ENCODE measurements at regions not wholly inside any gene's neighbourhood (a gene's known extent, or its start where the extent isn't known, plus 50 kb on each side); places are given as distances from the start of the nearest gene placed in this dataset.

DNA sequence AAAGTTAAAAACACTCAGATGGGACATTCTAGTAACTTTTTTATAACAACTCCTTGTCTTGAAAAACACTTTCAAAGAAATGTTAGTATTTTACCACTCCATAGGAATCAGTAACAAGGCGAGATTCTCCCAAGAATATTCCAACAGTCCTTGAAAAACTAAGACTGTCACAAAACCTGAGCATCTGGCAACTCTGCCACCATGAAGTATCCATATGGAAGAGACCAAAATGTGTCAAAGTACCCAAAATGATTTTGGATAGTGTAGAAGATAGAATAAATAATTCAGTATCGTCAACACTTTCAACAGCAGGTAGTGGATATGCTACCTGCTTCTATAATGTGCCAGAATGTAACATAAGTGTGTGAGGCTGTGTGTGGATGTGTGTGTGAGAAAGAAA lies 361.8 kb downstream of the ZEB2 start:
- TF ChIP-seq, protein P1, sequence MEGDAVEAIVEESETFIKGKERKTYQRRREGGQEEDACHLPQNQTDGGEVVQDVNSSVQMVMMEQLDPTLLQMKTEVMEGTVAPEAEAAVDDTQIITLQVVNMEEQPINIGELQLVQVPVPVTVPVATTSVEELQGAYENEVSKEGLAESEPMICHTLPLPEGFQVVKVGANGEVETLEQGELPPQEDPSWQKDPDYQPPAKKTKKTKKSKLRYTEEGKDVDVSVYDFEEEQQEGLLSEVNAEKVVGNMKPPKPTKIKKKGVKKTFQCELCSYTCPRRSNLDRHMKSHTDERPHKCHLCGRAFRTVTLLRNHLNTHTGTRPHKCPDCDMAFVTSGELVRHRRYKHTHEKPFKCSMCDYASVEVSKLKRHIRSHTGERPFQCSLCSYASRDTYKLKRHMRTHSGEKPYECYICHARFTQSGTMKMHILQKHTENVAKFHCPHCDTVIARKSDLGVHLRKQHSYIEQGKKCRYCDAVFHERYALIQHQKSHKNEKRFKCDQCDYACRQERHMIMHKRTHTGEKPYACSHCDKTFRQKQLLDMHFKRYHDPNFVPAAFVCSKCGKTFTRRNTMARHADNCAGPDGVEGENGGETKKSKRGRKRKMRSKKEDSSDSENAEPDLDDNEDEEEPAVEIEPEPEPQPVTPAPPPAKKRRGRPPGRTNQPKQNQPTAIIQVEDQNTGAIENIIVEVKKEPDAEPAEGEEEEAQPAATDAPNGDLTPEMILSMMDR (conservative IDR thresholded peaks at IDR 0.05; ENCODE audit: low read depth, low read length): no peak
- TF ChIP-seq EZH2 (IDR thresholded peaks at IDR 0.05; ENCODE audit: low read length, unreplicated experiment): no peak

All from PC-3 (cell line).